ENCODE measurements at regions not wholly inside any gene's neighbourhood (a gene's known extent, or its start where the extent isn't known, plus 50 kb on each side); places are given as distances from the start of the nearest gene placed in this dataset.

DNA sequence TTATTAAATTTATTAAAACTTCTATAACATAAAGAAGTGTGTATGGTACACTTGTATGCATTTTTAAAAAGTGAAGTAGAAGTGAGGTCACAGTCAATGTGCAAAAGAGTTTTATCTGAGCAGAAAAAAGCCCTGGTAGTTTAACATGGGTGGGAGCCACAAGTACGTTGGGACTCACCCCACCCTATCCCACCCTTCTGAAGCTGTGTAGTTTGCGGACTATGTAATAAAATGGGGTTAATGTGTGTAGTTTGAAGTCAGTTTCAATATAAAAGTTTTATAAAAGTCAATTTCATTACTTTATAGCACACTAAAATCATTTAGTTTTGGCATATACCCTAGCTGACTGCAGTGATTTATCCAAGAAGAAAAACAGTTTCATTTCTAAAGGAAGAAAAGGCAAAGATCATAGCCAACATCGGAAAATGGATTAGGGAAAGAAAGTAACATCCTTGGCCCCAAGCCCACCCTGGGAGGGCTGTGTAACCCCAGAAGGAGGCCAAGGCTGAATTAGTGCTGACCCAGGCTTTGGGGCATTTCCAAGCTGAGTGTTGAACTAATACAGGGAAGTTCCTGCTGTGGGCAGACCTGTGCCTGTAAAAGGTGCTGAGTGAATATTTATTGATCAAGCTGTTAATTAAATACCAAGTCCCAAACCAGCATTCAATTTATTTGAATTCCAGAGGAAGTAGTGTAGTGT lies 398.6 kb upstream of the ADAMTSL1 start:
- POLR2A ChIA-PET, result no interaction called here
- intact Hi-C loops (cut with micrococcal nuclease; ENCODE audit: unreplicated experiment), result no loop called here
- no peak overlapping the region for H2AFZ ChIP-seq (ENCODE audit: low read length)
- H3K9me3 ChIP-seq (ENCODE audit: low read length), result no peaks in the 10 kb centered on the region
- no peaks in the 10 kb centered on the region for H4K20me1 ChIP-seq (ENCODE audit: insufficient read depth, low read length)
- in situ Hi-C loops (cut with HindIII; ENCODE audit: extremely low pct_ligation_motif_present, low pct_unique_long_range_greater_than_20kb), result no loop called here
- CTCF ChIA-PET (ENCODE audit: low intra/inter-chr PET ratio, low total read pairs), result no interaction called here
- no peaks in the 10 kb centered on the region for H3K36me3 ChIP-seq (replicated peaks in 1 of 2; ENCODE audit: control insufficient read depth in 1 of 2, insufficient read depth in 2 of 2, low read length in 2 of 2)
- ATAC-seq (no peak), FAIRE-seq (no peak), DNase-seq (ENCODE audit: low spot score) (no peak)
- no peak overlapping the region for H3K4me2 ChIP-seq (ENCODE audit: low read depth, low read length)
- H3K4me3 ChIP-seq (replicated peaks in 1 of 3; ENCODE audit: insufficient read depth in 1 of 3, low read depth in 2 of 3, low read length in 3 of 3), result no peak overlapping the region
- 4% methylated on average over 3 of the region's 3 CpGs for WGBS (ENCODE audit: low lambda C conversion rate)
- H3K9ac ChIP-seq (ENCODE audit: insufficient read depth, low read depth, low read length), result no peak overlapping the region
- no peaks in the 10 kb centered on the region for H3K79me2 ChIP-seq (ENCODE audit: insufficient read depth, low read length)
- TF ChIP-seq, protein P1, sequence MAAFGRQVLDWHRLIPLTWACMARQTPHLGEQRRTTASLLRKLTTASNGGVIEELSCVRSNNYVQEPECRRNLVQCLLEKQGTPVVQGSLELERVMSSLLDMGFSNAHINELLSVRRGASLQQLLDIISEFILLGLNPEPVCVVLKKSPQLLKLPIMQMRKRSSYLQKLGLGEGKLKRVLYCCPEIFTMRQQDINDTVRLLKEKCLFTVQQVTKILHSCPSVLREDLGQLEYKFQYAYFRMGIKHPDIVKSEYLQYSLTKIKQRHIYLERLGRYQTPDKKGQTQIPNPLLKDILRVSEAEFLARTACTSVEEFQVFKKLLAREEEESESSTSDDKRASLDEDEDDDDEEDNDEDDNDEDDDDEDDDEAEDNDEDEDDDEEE (CRISPR knock-in tag; IDR thresholded peaks at IDR 0.05), result no peak
- no peak for TF ChIP-seq MTF1 (CRISPR knock-in tag; IDR thresholded peaks at IDR 0.05)
- no peak for TF ChIP-seq BORCS8-MEF2B (CRISPR knock-in tag; IDR thresholded peaks at IDR 0.05)
- no peak for TF ChIP-seq IKZF1 (IDR thresholded peaks at IDR 0.05)
- no peak for TF ChIP-seq DNMT1 (CRISPR knock-in tag; IDR thresholded peaks at IDR 0.05)
- TF ChIP-seq ZNF234 (CRISPR knock-in tag; conservative IDR thresholded peaks at IDR 0.05), result no peak
- TF ChIP-seq SMAD9 (CRISPR knock-in tag; IDR thresholded peaks at IDR 0.05), result no peak
- TF ChIP-seq NCOA1 (CRISPR knock-in tag; IDR thresholded peaks at IDR 0.05), result no peak
- no peak for TF ChIP-seq CEBPB (IDR thresholded peaks at IDR 0.05; ENCODE audit: borderline replicate concordance, low read depth, low read length)
- TF ChIP-seq NCOA5 (CRISPR knock-in tag; IDR thresholded peaks at IDR 0.05), result no peak
- no peak for TF ChIP-seq ZNF549 (CRISPR knock-in tag; IDR thresholded peaks at IDR 0.05)
- TF ChIP-seq, protein P2, sequence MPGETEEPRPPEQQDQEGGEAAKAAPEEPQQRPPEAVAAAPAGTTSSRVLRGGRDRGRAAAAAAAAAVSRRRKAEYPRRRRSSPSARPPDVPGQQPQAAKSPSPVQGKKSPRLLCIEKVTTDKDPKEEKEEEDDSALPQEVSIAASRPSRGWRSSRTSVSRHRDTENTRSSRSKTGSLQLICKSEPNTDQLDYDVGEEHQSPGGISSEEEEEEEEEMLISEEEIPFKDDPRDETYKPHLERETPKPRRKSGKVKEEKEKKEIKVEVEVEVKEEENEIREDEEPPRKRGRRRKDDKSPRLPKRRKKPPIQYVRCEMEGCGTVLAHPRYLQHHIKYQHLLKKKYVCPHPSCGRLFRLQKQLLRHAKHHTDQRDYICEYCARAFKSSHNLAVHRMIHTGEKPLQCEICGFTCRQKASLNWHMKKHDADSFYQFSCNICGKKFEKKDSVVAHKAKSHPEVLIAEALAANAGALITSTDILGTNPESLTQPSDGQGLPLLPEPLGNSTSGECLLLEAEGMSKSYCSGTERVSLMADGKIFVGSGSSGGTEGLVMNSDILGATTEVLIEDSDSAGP (CRISPR knock-in tag; IDR thresholded peaks at IDR 0.05; ENCODE audit: borderline replicate concordance), result no peak
- TF ChIP-seq ZNF430 (CRISPR knock-in tag; IDR thresholded peaks at IDR 0.05), result no peak
- no peak for TF ChIP-seq GATA4 (IDR thresholded peaks at IDR 0.05; ENCODE audit: borderline replicate concordance, low read depth)
- TF ChIP-seq ZNF543 (CRISPR knock-in tag; IDR thresholded peaks at IDR 0.05), result no peak
- TF ChIP-seq, protein P3, sequence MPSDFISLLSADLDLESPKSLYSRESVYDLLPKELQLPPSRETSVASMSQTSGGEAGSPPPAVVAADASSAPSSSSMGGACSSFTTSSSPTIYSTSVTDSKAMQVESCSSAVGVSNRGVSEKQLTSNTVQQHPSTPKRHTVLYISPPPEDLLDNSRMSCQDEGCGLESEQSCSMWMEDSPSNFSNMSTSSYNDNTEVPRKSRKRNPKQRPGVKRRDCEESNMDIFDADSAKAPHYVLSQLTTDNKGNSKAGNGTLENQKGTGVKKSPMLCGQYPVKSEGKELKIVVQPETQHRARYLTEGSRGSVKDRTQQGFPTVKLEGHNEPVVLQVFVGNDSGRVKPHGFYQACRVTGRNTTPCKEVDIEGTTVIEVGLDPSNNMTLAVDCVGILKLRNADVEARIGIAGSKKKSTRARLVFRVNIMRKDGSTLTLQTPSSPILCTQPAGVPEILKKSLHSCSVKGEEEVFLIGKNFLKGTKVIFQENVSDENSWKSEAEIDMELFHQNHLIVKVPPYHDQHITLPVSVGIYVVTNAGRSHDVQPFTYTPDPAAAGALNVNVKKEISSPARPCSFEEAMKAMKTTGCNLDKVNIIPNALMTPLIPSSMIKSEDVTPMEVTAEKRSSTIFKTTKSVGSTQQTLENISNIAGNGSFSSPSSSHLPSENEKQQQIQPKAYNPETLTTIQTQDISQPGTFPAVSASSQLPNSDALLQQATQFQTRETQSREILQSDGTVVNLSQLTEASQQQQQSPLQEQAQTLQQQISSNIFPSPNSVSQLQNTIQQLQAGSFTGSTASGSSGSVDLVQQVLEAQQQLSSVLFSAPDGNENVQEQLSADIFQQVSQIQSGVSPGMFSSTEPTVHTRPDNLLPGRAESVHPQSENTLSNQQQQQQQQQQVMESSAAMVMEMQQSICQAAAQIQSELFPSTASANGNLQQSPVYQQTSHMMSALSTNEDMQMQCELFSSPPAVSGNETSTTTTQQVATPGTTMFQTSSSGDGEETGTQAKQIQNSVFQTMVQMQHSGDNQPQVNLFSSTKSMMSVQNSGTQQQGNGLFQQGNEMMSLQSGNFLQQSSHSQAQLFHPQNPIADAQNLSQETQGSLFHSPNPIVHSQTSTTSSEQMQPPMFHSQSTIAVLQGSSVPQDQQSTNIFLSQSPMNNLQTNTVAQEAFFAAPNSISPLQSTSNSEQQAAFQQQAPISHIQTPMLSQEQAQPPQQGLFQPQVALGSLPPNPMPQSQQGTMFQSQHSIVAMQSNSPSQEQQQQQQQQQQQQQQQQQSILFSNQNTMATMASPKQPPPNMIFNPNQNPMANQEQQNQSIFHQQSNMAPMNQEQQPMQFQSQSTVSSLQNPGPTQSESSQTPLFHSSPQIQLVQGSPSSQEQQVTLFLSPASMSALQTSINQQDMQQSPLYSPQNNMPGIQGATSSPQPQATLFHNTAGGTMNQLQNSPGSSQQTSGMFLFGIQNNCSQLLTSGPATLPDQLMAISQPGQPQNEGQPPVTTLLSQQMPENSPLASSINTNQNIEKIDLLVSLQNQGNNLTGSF (CRISPR knock-in tag; IDR thresholded peaks at IDR 0.05), result no peak
- TF ChIP-seq ARNT2 (CRISPR knock-in tag; IDR thresholded peaks at IDR 0.05; ENCODE audit: low read depth), result no peak
- TF ChIP-seq ZNF383 (CRISPR knock-in tag; IDR thresholded peaks at IDR 0.05; ENCODE audit: borderline replicate concordance), result no peak
- no peak overlapping the region for H3K27ac ChIP-seq (ENCODE audit: extremely low read length, insufficient read depth, low read length)
- no peaks in the 10 kb centered on the region for H3K27me3 ChIP-seq (ENCODE audit: control insufficient read depth in 1 of 2, insufficient read depth in 2 of 2, low read length in 2 of 2)
- H3K4me1 ChIP-seq (ENCODE audit: insufficient read depth, low read length), result no peaks in the 10 kb centered on the region
- BruUV-seq (replicated peaks), result no TSS peak

All from HepG2 (cell line).